Left ventricle myocardium inferior (tissue), 1 donor: ENCODE measurements at regions not wholly inside any gene's neighbourhood (a gene's known extent, or its start where the extent isn't known, plus 50 kb on each side); places are given as distances from the start of the nearest gene placed in this dataset.

ENCODE experiments used
- DNase-seq: peaks from one replicate; pipeline ENCODE4 v3.0.0-alpha.2; 2020
- H3K27ac ChIP-seq: fragments of 200-600 bp; replicated peaks from 2 replicates; pipeline ENCODE4 v1.8.0; 2021
- H3K27me3 ChIP-seq: fragments of 200-600 bp; 2 replicates; pipeline ENCODE4 v1.8.0; 2021; ENCODE audit warnings: low read depth
- H3K36me3 ChIP-seq: fragments of 200-600 bp; 2 replicates; pipeline ENCODE4 v1.8.0; 2021
- H3K4me1 ChIP-seq: fragments of 200-600 bp; 2 replicates; pipeline ENCODE4 v1.8.0; 2021
- H3K4me3 ChIP-seq: fragments of 200-600 bp; 2 replicates; pipeline ENCODE4 v1.8.0; 2021; ENCODE audit warnings: mild to moderate bottlenecking, moderate library complexity
- H3K9me3 ChIP-seq: fragments of 200-600 bp; replicated peaks from 2 replicates; pipeline ENCODE4 v1.8.0; 2021
- intact Hi-C: fragments of 100-400 bp; cut with micrococcal nuclease; formaldehyde crosslinking; loops from one replicate; pipeline ENCODE4 v1.11.0; 2022
- TF ChIP-seq, protein P1 (sequence below): fragments of 200-600 bp; IDR thresholded peaks from 2 replicates; pipeline ENCODE4 v1.8.0; 2021; ENCODE audit warnings: antibody characterized with exemption, mild to moderate bottlenecking, borderline replicate concordance
- donor health status: DM: no; HTN: yes; CAD: no; lungs with severe emphysema.

DNA sequence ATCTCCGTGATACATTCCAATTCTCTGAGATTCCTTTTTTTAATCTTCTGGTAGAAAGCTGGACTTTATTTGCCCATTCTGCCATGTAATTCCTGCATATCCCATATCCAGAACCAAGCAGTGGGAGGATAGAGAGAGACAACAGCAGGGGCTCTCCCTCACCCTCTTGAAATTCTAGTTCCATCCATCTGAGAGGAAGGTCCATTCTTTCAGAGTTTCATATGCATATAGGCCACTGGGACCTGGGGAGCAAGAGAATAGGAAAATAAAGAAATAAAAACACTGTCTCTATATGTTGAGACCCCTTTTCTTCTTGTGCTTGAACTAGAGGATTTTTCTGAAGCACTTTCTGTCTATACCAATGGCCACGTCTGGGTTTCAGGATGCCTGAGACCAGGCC lies 147.9 kb upstream of the STMND1 start:
- Histone ChIP-seq H3K27me3 (peaks cover 9% of the 10 kb centered on the region), H3K27ac (no peak overlapping the region), H3K4me3 (no peak overlapping the region), H3K4me1 (no peaks in the 10 kb centered on the region), H3K36me3 (no peaks in the 10 kb centered on the region), H3K9me3 (no peaks in the 10 kb centered on the region)
- no peak for DNase-seq
- TF ChIP-seq, protein P1, sequence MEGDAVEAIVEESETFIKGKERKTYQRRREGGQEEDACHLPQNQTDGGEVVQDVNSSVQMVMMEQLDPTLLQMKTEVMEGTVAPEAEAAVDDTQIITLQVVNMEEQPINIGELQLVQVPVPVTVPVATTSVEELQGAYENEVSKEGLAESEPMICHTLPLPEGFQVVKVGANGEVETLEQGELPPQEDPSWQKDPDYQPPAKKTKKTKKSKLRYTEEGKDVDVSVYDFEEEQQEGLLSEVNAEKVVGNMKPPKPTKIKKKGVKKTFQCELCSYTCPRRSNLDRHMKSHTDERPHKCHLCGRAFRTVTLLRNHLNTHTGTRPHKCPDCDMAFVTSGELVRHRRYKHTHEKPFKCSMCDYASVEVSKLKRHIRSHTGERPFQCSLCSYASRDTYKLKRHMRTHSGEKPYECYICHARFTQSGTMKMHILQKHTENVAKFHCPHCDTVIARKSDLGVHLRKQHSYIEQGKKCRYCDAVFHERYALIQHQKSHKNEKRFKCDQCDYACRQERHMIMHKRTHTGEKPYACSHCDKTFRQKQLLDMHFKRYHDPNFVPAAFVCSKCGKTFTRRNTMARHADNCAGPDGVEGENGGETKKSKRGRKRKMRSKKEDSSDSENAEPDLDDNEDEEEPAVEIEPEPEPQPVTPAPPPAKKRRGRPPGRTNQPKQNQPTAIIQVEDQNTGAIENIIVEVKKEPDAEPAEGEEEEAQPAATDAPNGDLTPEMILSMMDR = no peak
- intact Hi-C loops = no loop called here

DNA sequence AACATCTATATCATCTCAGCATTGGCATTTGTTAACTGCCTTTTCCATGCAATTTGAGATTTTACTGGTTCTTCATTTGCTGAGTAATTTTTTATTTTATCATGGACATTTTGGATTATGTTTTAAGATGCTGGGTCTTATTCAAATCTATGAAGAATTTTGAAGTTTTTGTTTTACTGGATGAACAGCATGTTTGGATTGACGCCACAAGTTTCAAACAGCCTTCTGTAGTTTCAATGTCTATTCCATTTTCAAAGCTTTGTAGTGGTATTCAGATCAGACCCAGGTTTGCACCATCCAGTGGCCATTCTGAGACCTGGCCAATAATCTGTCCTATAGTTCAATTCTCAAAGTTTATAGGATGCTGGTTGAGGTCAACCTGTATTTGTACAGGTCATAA lies 148.4 kb upstream of the STMND1 start:
- no peak overlapping the region for H3K4me3 ChIP-seq
- intact Hi-C loops = no loop called here
- TF ChIP-seq, protein P1 = no peak
- no peak overlapping the region for H3K27ac ChIP-seq
- no peaks in the 10 kb centered on the region for H3K36me3 ChIP-seq
- DNase-seq = no peak
- H3K9me3 ChIP-seq = no peaks in the 10 kb centered on the region
- peaks cover 9% of the 10 kb centered on the region for H3K27me3 ChIP-seq
- no peaks in the 10 kb centered on the region for H3K4me1 ChIP-seq

DNA sequence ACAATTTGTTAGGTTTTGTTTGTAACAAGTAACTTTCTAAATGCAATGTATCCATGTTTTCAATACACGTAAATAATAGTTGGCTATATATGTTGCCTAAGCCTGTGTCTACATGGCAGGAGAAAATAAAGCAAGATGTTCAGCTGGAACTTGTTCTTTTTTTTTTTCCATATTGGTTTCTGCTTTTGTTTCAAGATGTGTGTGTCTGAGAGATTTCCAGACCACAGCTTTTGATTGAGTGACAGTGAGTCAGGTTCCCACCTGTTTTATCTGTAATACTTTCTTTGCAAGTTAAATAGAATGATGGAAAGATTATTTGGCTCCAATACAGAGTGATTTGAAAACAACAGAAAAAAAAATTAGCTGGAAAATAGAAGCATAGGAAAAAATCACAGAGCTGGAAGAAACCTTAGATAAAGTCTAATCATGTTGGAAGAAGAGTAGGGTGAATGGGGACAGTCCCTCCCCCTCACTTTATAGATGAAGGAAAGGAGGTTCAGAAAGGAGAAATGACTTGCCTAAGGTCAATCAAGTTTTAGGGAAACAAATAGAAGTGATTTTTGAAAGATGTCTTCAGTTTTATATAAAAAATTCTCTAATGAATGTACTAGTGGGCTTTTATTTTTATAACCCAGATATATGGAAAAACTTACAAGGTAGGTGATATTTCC lies 150.9 kb upstream of the STMND1 start:
- H3K36me3 ChIP-seq = no peaks in the 10 kb centered on the region
- H3K4me3 ChIP-seq = no peak overlapping the region
- peaks cover 15% of the 10 kb centered on the region for H3K4me1 ChIP-seq
- no peak for DNase-seq
- TF ChIP-seq, protein P1 = no peak
- intact Hi-C loops = no loop called here
- peaks cover 9% of the 10 kb centered on the region for H3K27me3 ChIP-seq
- no peaks in the 10 kb centered on the region for H3K9me3 ChIP-seq
- H3K27ac ChIP-seq = no peak overlapping the region

DNA sequence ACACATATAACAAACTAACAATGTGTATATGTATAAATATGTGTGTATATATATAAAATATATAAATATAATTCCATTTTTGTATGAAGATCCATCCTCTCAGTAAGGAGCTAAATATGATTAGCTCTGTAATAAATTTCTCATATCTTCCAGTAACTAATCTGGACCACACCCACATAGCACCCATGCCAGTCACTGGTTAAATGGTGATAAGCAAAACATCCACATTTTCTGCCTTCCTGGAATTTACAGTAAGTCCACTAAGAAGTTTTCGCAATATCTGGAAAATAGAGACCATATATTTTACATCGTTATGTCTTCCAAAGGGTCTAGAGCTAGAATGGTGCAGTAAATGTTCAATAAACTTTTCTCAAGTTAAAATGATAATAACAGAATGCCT lies 151.5 kb upstream of the STMND1 start:
- TF ChIP-seq, protein P1 = no peak
- intact Hi-C loops = no loop called here

DNA sequence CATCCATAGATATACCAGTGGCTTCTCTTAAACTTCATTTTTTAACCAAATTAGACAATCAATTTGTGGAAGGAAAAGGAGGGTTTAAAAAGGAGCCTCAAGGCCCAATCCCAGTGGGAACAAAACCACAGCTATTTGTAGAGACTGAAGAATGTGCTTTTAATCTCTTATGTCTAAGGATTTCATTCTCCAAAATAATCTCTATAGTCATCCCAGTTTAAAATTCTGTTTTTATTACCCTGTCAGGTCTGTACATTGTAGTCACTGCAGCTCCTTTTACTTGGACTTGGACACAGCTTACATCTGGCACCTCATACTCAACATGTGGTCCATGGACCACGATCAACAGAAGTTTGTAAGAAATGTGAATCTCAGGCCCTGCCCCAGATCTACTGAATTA lies 152.1 kb upstream of the STMND1 start:
- H3K9me3 ChIP-seq = no peaks in the 10 kb centered on the region
- intact Hi-C loops = no loop called here
- no peak overlapping the region for H3K4me3 ChIP-seq
- peaks cover 9% of the 10 kb centered on the region for H3K27me3 ChIP-seq
- H3K4me1 ChIP-seq = peaks cover 16% of the 10 kb centered on the region
- no peak overlapping the region for H3K27ac ChIP-seq
- no peak for DNase-seq
- TF ChIP-seq, protein P1 = no peak
- H3K36me3 ChIP-seq = no peaks in the 10 kb centered on the region

More for the DNA sequence above, 151.5 kb upstream of the STMND1 start:
- no peak for DNase-seq
- Histone ChIP-seq H3K27me3 (peaks cover 9% of the 10 kb centered on the region), H3K9me3 (no peaks in the 10 kb centered on the region), H3K27ac (no peak overlapping the region), H3K4me3 (no peak overlapping the region), H3K36me3 (no peaks in the 10 kb centered on the region), H3K4me1 (peaks cover 16% of the 10 kb centered on the region)
